Esophagus (tissue), 2 donors: ENCODE measurements at regions not wholly inside any gene's neighbourhood (a gene's known extent, or its start where the extent isn't known, plus 50 kb on each side); places are given as distances from the start of the nearest gene placed in this dataset.

Experiments used
- H3K27ac ChIP-seq, 2 donors: one replicate each; pipeline ENCODE4 v1.5.1; 2013; ENCODE audit warnings: low read depth in 2 of 2, mild to moderate bottlenecking in 2 of 2, inconsistent platforms in 1 of 2, low read length in 1 of 2, moderate library complexity in 1 of 2
- H3K27me3 ChIP-seq, 2 donors: one replicate each; pipeline ENCODE4 v1.6.1; 2013; ENCODE audit warnings: low read length in 2 of 2, control low read depth in 1 of 2, mild to moderate bottlenecking in 1 of 2; ENCODE audit not compliant: insufficient read depth in 2 of 2, control insufficient read depth in 1 of 2
- H3K36me3 ChIP-seq, 2 donors: one replicate each; pipeline ENCODE4 v1.6.1; 2013; ENCODE audit warnings: low read length in 1 of 2; ENCODE audit not compliant: control insufficient read depth in 2 of 2, insufficient read depth in 2 of 2
- H3K4me1 ChIP-seq, 2 donors: one replicate each; pipeline ENCODE4 v1.6.1; 2013; ENCODE audit warnings: low read length in 1 of 2; ENCODE audit not compliant: control insufficient read depth in 2 of 2, insufficient read depth in 2 of 2
- H3K4me3 ChIP-seq, 2 donors: one replicate each; pipeline ENCODE4 v1.5.1; 2013; ENCODE audit warnings: low read length in 2 of 2, mild to moderate bottlenecking in 2 of 2, low read depth in 1 of 2, moderate library complexity in 1 of 2
- H3K9me3 ChIP-seq, 2 donors: one replicate each; pipeline ENCODE4 v1.6.1; 2013; ENCODE audit warnings: mild to moderate bottlenecking in 2 of 2, low read depth in 1 of 2, low read length in 1 of 2, moderate library complexity in 1 of 2; ENCODE audit not compliant: control insufficient read depth in 2 of 2, insufficient read depth in 1 of 2
- WGBS, 2 donors: extraction: QIAGEN DNeasy Blood & Tissue Kit; methylation state at CpG; one replicate each; pipeline ENCODE4 v1.1.7; 2013; 5-methylcytosine and 5-hydroxymethylcytosine counted together
- donor health status: healthy with polysubstance abuse.
- donor health status: Bipolar disorder and iron deficiency.

DNA sequence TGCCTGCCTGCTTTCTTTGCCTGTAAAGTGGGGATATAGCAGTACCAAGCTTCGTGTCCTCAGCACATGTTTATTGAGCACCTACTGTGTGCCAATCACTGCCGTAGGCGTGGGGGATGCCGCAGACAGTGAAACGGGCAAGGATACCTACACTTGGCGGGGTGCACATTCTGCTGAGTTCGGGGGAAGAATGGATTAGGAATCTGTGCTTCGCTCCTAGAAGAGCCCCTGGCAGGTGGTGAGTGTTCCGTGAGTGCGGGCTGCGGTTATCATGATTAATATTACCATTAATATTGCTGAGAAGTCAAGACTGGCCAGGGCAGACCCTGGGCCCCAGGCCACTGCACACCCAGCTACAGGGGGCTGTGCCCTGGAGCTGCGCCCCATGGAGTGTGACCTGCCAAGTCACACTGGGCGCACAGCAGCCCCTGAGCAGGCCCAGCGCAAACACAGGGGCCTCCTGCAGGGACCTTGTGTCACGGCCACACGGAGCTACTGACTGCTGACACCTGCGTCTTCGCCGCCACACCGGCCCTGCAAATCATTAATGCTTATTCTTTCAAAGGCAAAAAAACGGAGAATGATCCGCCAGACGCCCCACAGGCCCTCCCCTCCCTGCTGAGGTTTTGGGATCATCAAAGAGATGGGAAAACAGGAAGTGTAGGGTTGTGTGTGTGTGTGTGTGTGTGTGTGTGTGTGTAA lies 213.4 kb upstream of the GSE1 start:
- H3K9me3 ChIP-seq, result no peaks in the 10 kb centered on the region
- peaks cover 0 to 4% of the 10 kb centered on the region in 2 donors for H3K36me3 ChIP-seq
- H3K27me3 ChIP-seq, result no peaks in the 10 kb centered on the region
- no peak overlapping the region for H3K4me3 ChIP-seq
- H3K4me1 ChIP-seq, result peaks cover 15 to 26% of the 10 kb centered on the region in 2 donors
- H3K27ac ChIP-seq, result no peak overlapping the region
- WGBS, 2 donors, result 81 to 86% methylated on average over 23 of the region's 23 CpGs

- no peaks in the 10 kb centered on the region for H3K27me3 ChIP-seq
- H3K27ac ChIP-seq, result no peak overlapping the region
- WGBS, 2 donors, result 90 to 92% methylated on average over 25 of the region's 25 CpGs
- peaks cover 8 to 20% of the 10 kb centered on the region in 2 donors for H3K4me1 ChIP-seq
- H3K36me3 ChIP-seq, result peaks cover 0 to 4% of the 10 kb centered on the region in 2 donors
- H3K4me3 ChIP-seq, result no peak overlapping the region
- no peaks in the 10 kb centered on the region for H3K9me3 ChIP-seq
These were observed 212.6 kb upstream of the GSE1 start for GRCh38 chr16:85400305-85401205.

DNA sequence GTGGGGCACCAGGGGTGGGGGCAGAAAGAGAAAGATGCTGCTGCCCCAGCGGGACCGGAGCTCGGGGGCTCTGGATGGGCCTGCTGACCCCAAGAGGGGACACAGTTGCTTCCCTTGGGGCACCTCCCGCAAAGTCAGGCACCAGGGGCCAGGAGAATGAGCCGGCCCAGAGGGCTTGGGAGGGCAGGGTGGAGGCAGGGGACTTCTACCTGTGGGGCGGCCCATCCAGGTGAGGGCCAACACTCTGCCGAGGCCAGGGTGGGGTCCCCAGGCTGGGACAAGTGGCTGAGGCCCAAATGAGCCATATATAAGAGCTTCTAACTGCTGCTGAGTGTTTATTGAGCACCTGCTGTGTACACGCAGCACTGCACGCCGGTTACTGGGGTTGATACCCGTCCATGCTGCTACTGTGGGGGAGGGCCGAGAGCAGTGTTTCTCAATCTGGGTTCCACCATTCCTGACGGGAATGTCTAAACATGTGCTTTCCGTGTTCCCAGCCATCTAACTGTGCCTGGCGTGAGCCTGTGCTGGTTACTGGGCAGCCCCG lies 211.7 kb upstream of the GSE1 start:
- Histone ChIP-seq H3K36me3 (peaks cover 0 to 4% of the 10 kb centered on the region in 2 donors), H3K27me3 (no peaks in the 10 kb centered on the region), H3K27ac (no peak overlapping the region), H3K9me3 (no peaks in the 10 kb centered on the region), H3K4me3 (no peak overlapping the region), H3K4me1 (peaks cover 3 to 12% of the 10 kb centered on the region in 2 donors)
- WGBS, 2 donors, result 88 to 91% methylated on average over 15 to 16 of the region's 16 CpGs

- Histone ChIP-seq H3K36me3 (peaks cover 0 to 4% of the 10 kb centered on the region in 2 donors), H3K4me1 (peaks cover 3 to 5% of the 10 kb centered on the region in 2 donors), H3K27ac (no peak overlapping the region), H3K27me3 (no peaks in the 10 kb centered on the region), H3K9me3 (no peaks in the 10 kb centered on the region), H3K4me3 (no peak overlapping the region)
- WGBS, 2 donors, result 91 to 95% methylated on average over 30 of the region's 30 CpGs
These were observed 211.0 kb upstream of the GSE1 start for GRCh38 chr16:85401917-85402766.

DNA sequence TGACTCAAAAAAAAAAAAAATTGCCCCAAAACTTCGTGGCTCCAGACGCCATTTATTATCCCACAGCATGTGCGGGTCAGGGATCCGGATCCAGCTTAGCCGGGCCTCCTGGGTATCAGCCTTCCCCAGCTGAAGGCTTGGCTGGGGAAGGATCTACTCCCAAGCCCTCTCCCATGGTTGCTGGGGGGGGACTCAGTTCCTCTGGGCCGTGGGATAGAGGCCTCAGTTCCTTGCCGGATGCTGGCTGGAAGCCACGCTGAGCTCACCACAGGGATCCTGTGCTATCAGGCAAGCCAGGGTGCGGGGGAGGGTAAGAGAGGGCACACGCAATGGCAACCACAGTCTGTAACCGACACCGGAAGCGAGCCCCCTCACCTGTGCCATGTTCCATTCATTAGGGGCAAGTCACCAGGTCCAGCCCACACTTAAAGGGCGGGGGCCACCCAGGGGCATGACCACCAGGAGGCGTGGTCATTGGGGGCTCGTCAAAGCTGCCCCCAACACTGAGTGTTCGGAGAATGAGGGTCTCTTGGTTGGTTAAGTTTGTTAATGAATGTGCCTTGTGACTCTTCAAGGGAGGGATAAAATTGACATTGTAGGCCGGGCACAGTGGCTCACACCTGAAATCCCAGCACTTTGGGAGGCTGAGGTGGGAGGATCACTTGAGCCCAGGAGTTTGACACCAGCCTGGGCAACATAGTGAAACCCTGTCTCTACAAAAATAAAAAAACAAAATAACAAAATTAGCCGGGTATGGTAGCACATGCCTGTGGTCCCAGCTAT lies 210.0 kb upstream of the GSE1 start:
- Histone ChIP-seq H3K27ac (no peak overlapping the region), H3K36me3 (peaks cover 0 to 4% of the 10 kb centered on the region in 2 donors), H3K9me3 (no peaks in the 10 kb centered on the region), H3K4me1 (peaks cover 0 to 3% of the 10 kb centered on the region in 2 donors), H3K27me3 (no peaks in the 10 kb centered on the region), H3K4me3 (no peak overlapping the region)
- WGBS, 2 donors, result 65 to 74% methylated on average over 19 of the region's 19 CpGs

- 89 to 94% methylated on average over 5 to 6 of the region's 6 CpGs for WGBS, 2 donors
- Histone ChIP-seq H3K27me3 (no peaks in the 10 kb centered on the region), H3K36me3 (peaks cover 0 to 3% of the 10 kb centered on the region in 2 donors), H3K4me3 (no peak overlapping the region), H3K4me1 (peaks cover 0 to 3% of the 10 kb centered on the region in 2 donors), H3K9me3 (no peaks in the 10 kb centered on the region), H3K27ac (no peak overlapping the region)
These were observed 209.4 kb upstream of the GSE1 start for GRCh38 chr16:85403693-85404092.

GRCh38 chr16:85412911-85413520 lies 200.1 kb upstream of the GSE1 start:
- WGBS, 2 donors, result 93 to 95% methylated on average over 25 of the region's 25 CpGs
- no peaks in the 10 kb centered on the region for H3K36me3 ChIP-seq
- H3K9me3 ChIP-seq, result no peaks in the 10 kb centered on the region
- H3K4me1 ChIP-seq, result no peaks in the 10 kb centered on the region
- H3K4me3 ChIP-seq, result no peak overlapping the region
- H3K27ac ChIP-seq, result no peak overlapping the region
- H3K27me3 ChIP-seq, result no peaks in the 10 kb centered on the region

- Histone ChIP-seq H3K27ac (no peak overlapping the region), H3K9me3 (no peaks in the 10 kb centered on the region), H3K4me3 (no peak overlapping the region), H3K27me3 (no peaks in the 10 kb centered on the region), H3K4me1 (no peaks in the 10 kb centered on the region), H3K36me3 (no peaks in the 10 kb centered on the region)
- 91 to 92% methylated on average over 14 of the region's 14 CpGs for WGBS, 2 donors
These were observed 199.1 kb upstream of the GSE1 start for GRCh38 chr16:85413691-85414663.
